ENCODE measurements at regions not wholly inside any gene's neighbourhood (a gene's known extent, or its start where the extent isn't known, plus 50 kb on each side); places are given as distances from the start of the nearest gene placed in this dataset.

- ChIA-PET POLR2A (no interaction called here), CTCF (interaction anchor here (0.7 to 2.4 kb wide), 39 partner anchors 9 to 1574 kb away, joined by 3 to 30 read pairs (median 4); no protein-coding TSS in a partner anchor)
- H3K4me2 ChIP-seq (ENCODE audit: insufficient read depth, low read length), result no peak overlapping the region
- no peak overlapping the region for H3K9ac ChIP-seq (replicated peaks; ENCODE audit: extremely low read depth, insufficient read depth, low read length)
- H4K20me1 ChIP-seq (replicated peaks; ENCODE audit: control insufficient read depth, extremely low read depth, insufficient read depth, low read length), result no peaks in the 10 kb centered on the region
- H3K9me1 ChIP-seq (replicated peaks; ENCODE audit: control insufficient read depth, extremely low read depth, insufficient read depth, low read length), result no peaks in the 10 kb centered on the region
- intact Hi-C loops (cut with micrococcal nuclease) (loop anchor here (1.0 to 10.0 kb wide), 7 partner anchors 262 to 1575 kb away; no protein-coding TSS in a partner anchor), dilution Hi-C loops (cut with MboI; ENCODE audit: extremely low pct_ligation_motif_present, low sequenced_read_pairs) (no loop called here)
- H3K4me3 ChIP-seq (replicated peaks in 1 of 3; ENCODE audit: insufficient read depth in 1 of 3, low read depth in 1 of 3, low read length in 3 of 3), result no peak overlapping the region
- TF ChIP-seq POLR2AphosphoS5 (IDR thresholded peaks at IDR 0.05; ENCODE audit: insufficient read depth, low read depth, low read length), result no peak
- peak; percentile 74 to 85 for TF ChIP-seq CTCF (IDR thresholded peaks at IDR 0.05; ENCODE audit: extremely low read depth in 1 of 2, insufficient read depth in 1 of 2, low read depth in 1 of 2, low read length in 2 of 2)
- TF ChIP-seq MAX (IDR thresholded peaks at IDR 0.05; ENCODE audit: insufficient read depth, insufficient read length), result no peak
- no peaks in the 10 kb centered on the region for H3K4me1 ChIP-seq (ENCODE audit: control insufficient read depth, extremely low read depth, insufficient read depth, low read length)
- no TSS peak for BruUV-seq (replicated peaks)
- peak; percentile 77 for DNase-seq (ENCODE audit: low read depth, low spot score)
- H3K27ac ChIP-seq (ENCODE audit: insufficient read depth, low read depth, low read length), result no peak overlapping the region
- H3K27me3 ChIP-seq (ENCODE audit: control insufficient read depth in 2 of 2, insufficient read depth in 2 of 2, low read length in 2 of 2), result no peaks in the 10 kb centered on the region
- no peaks in the 10 kb centered on the region for H3K36me3 ChIP-seq (ENCODE audit: control insufficient read depth in 2 of 2, extremely low read depth in 1 of 2, insufficient read depth in 2 of 2, low read length in 2 of 2)
- no peak overlapping the region for H2AFZ ChIP-seq (ENCODE audit: low read depth, low read length)
- FAIRE-seq, result peak; percentile 92
- H3K9me3 ChIP-seq (replicated peaks; ENCODE audit: control insufficient read depth, insufficient read depth, low read length), result no peaks in the 10 kb centered on the region
- no peaks in the 10 kb centered on the region for H3K79me2 ChIP-seq (ENCODE audit: control insufficient read depth, insufficient read depth, low read length)
These were observed 181.7 kb upstream of the ETAA1 start for GRCh38 chr2:67215214-67216055.

- POLR2A ChIA-PET, result no interaction called here
- CTCF ChIA-PET, result interaction anchor here (1.0 to 2.4 kb wide), 18 partner anchors 95 to 1575 kb away, joined by 3 to 30 read pairs (median 4); no protein-coding TSS in a partner anchor
- dilution Hi-C loops (cut with MboI; ENCODE audit: extremely low pct_ligation_motif_present, low sequenced_read_pairs), result no loop called here
- no TSS peak for BruUV-seq (replicated peaks)
- no peak overlapping the region for H3K4me3 ChIP-seq (replicated peaks in 1 of 3; ENCODE audit: insufficient read depth in 1 of 3, low read depth in 1 of 3, low read length in 3 of 3)
- H3K79me2 ChIP-seq (ENCODE audit: control insufficient read depth, insufficient read depth, low read length), result no peaks in the 10 kb centered on the region
- no peaks in the 10 kb centered on the region for H3K36me3 ChIP-seq (ENCODE audit: control insufficient read depth in 2 of 2, extremely low read depth in 1 of 2, insufficient read depth in 2 of 2, low read length in 2 of 2)
- no peak for DNase-seq (ENCODE audit: low read depth, low spot score)
- H3K9me1 ChIP-seq (replicated peaks; ENCODE audit: control insufficient read depth, extremely low read depth, insufficient read depth, low read length), result no peaks in the 10 kb centered on the region
- intact Hi-C loops (cut with micrococcal nuclease), result loop anchor here (5.0 to 10.0 kb wide), 3 partner anchors 261 to 816 kb away; no protein-coding TSS in a partner anchor
- H3K4me1 ChIP-seq (ENCODE audit: control insufficient read depth, extremely low read depth, insufficient read depth, low read length), result no peaks in the 10 kb centered on the region
- H3K27ac ChIP-seq (ENCODE audit: insufficient read depth, low read depth, low read length), result no peak overlapping the region
- H4K20me1 ChIP-seq (replicated peaks; ENCODE audit: control insufficient read depth, extremely low read depth, insufficient read depth, low read length), result no peaks in the 10 kb centered on the region
- no peak overlapping the region for H3K9ac ChIP-seq (replicated peaks; ENCODE audit: extremely low read depth, insufficient read depth, low read length)
- H3K9me3 ChIP-seq (replicated peaks; ENCODE audit: control insufficient read depth, insufficient read depth, low read length), result no peaks in the 10 kb centered on the region
- H3K27me3 ChIP-seq (ENCODE audit: control insufficient read depth in 2 of 2, insufficient read depth in 2 of 2, low read length in 2 of 2), result no peaks in the 10 kb centered on the region
- no peak overlapping the region for H2AFZ ChIP-seq (ENCODE audit: low read depth, low read length)
- TF ChIP-seq POLR2A (IDR thresholded peaks at IDR 0.05; ENCODE audit: low read depth, low read length), result no peak
- no peak for TF ChIP-seq GATA2 (IDR thresholded peaks at IDR 0.05; ENCODE audit: insufficient read depth, insufficient read length, low read depth, low read length)
- TF ChIP-seq MAX (IDR thresholded peaks at IDR 0.05; ENCODE audit: insufficient read depth, insufficient read length), result no peak
- TF ChIP-seq JUN (IDR thresholded peaks at IDR 0.05; ENCODE audit: borderline replicate concordance, insufficient read depth, insufficient read length, low read depth), result no peak
- no peak for TF ChIP-seq MYC (IDR thresholded peaks at IDR 0.05; ENCODE audit: low read depth, low read length)
- no peak for TF ChIP-seq POLR2AphosphoS5 (IDR thresholded peaks at IDR 0.05; ENCODE audit: insufficient read depth, low read depth, low read length)
- TF ChIP-seq FOS (IDR thresholded peaks at IDR 0.05; ENCODE audit: borderline replicate concordance, insufficient read depth, low read length), result no peak
- no peak for TF ChIP-seq CTCF (IDR thresholded peaks at IDR 0.05; ENCODE audit: extremely low read depth in 1 of 2, insufficient read depth in 1 of 2, low read depth in 1 of 2, low read length in 2 of 2)
- no peak for TF ChIP-seq EZH2 (IDR thresholded peaks at IDR 0.05; ENCODE audit: borderline replicate concordance, low read depth, low read length, severe bottlenecking)
- H3K4me2 ChIP-seq (ENCODE audit: insufficient read depth, low read length), result no peak overlapping the region
- no peak for FAIRE-seq
These were observed 181.0 kb upstream of the ETAA1 start for GRCh38 chr2:67216103-67216502.

Measured in endothelial cell of umbilical vein (primary cell).